ENCODE measurements at regions not wholly inside any gene's neighbourhood (a gene's known extent, or its start where the extent isn't known, plus 50 kb on each side); places are given as distances from the start of the nearest gene placed in this dataset.
"Not testable (repeated sequence)": the region's sequence is repeated elsewhere in the genome, so short reads cannot be mapped to it uniquely, and the experiment has no call there.

- DNase-seq (ENCODE audit: low read depth in 2 of 2): not testable (repeated sequence)
Observed at GRCh38 chr3:130151555-130151954, 69.9 kb downstream of the ALG1L2 start.

- DNase-seq (ENCODE audit: low read depth in 2 of 2): not testable (repeated sequence)
Observed at GRCh38 chr3:130153247-130153646, 71.6 kb downstream of the ALG1L2 start.

- not testable (repeated sequence) for DNase-seq (ENCODE audit: low read depth in 2 of 2)
Observed at GRCh38 chr3:130155464-130155863, 73.8 kb downstream of the ALG1L2 start.

- DNase-seq (ENCODE audit: low read depth in 2 of 2): not testable (repeated sequence)
Observed at GRCh38 chr3:130166856-130167255, 85.2 kb downstream of the ALG1L2 start.

GRCh38 chr3:130175195-130175594 is 93.6 kb downstream of the ALG1L2 start:
- DNase-seq (ENCODE audit: low read depth in 2 of 2): not testable (repeated sequence)

- not testable (repeated sequence) for DNase-seq (ENCODE audit: low read depth in 2 of 2)
Observed at GRCh38 chr3:130176476-130177256, 95.0 kb downstream of the ALG1L2 start.

GRCh38 chr3:130178835-130179234 is 97.2 kb downstream of the ALG1L2 start:
- not testable (repeated sequence) for DNase-seq (ENCODE audit: low read depth in 2 of 2)

- DNase-seq (ENCODE audit: low read depth in 2 of 2): peak in 1 of 2 donors; percentile 9
Observed at GRCh38 chr3:130179353-130179970, 97.8 kb downstream of the ALG1L2 start.

- not testable (repeated sequence) for DNase-seq (ENCODE audit: low read depth in 2 of 2)
Observed at GRCh38 chr3:130182475-130182874, 100.8 kb downstream of the ALG1L2 start.

GRCh38 chr3:130183689-130184088 is 102.1 kb downstream of the ALG1L2 start:
- not testable (repeated sequence) for DNase-seq (ENCODE audit: low read depth in 2 of 2)

- not testable (repeated sequence) for DNase-seq (ENCODE audit: low read depth in 2 of 2)
Observed at GRCh38 chr3:130184152-130185024, 102.8 kb downstream of the ALG1L2 start.

GRCh38 chr3:130201272-130201671 is 119.6 kb downstream of the ALG1L2 start:
- DNase-seq (ENCODE audit: low read depth in 2 of 2): not testable (repeated sequence)

- DNase-seq (ENCODE audit: low read depth in 2 of 2): not testable (repeated sequence)
Observed at GRCh38 chr3:130203633-130204032, 122.0 kb downstream of the ALG1L2 start.

- no peak for DNase-seq (ENCODE audit: low read depth in 2 of 2)
Observed at GRCh38 chr3:130227540-130227939, 117.9 kb upstream of the COL6A5 start.

GRCh38 chr3:130242850-130243569 is 102.5 kb upstream of the COL6A5 start:
- DNase-seq (ENCODE audit: low read depth in 2 of 2): no peak

GRCh38 chr3:130243808-130244207 is 101.7 kb upstream of the COL6A5 start:
- no peak for DNase-seq (ENCODE audit: low read depth in 2 of 2)

GRCh38 chr3:130250982-130251381 is 94.5 kb upstream of the COL6A5 start:
- no peak for DNase-seq (ENCODE audit: low read depth in 2 of 2)

- no peak for DNase-seq (ENCODE audit: low read depth in 2 of 2)
Observed at GRCh38 chr3:130255442-130255841, 90.0 kb upstream of the COL6A5 start.

- no peak for DNase-seq (ENCODE audit: low read depth in 2 of 2)
Observed at GRCh38 chr3:130256821-130257340, 88.6 kb upstream of the COL6A5 start.

- no peak for DNase-seq (ENCODE audit: low read depth in 2 of 2)
Observed at GRCh38 chr3:130258532-130258952, 86.9 kb upstream of the COL6A5 start.

Measured in activated CD4-positive, alpha-beta T cell treated with anti-CD3 and anti-CD28 coated beads for 24 hours (primary cell).